Medulla oblongata (tissue), 1 donor: ENCODE measurements at regions not wholly inside any gene's neighbourhood (a gene's known extent, or its start where the extent isn't known, plus 50 kb on each side); places are given as distances from the start of the nearest gene placed in this dataset.
"Not testable (repeated sequence)": the region's sequence is repeated elsewhere in the genome, so short reads cannot be mapped to it uniquely, and the experiment has no call there.

ENCODE experiments used
- DNase-seq: peaks from one replicate; pipeline ENCODE4 v3.0.0-alpha.2; 2015; ENCODE audit errors: extremely low spot score

- no peak for DNase-seq
These were observed 837.5 kb downstream of the MCTP2 start for GRCh38 chr15:95068701-95069521.

DNA sequence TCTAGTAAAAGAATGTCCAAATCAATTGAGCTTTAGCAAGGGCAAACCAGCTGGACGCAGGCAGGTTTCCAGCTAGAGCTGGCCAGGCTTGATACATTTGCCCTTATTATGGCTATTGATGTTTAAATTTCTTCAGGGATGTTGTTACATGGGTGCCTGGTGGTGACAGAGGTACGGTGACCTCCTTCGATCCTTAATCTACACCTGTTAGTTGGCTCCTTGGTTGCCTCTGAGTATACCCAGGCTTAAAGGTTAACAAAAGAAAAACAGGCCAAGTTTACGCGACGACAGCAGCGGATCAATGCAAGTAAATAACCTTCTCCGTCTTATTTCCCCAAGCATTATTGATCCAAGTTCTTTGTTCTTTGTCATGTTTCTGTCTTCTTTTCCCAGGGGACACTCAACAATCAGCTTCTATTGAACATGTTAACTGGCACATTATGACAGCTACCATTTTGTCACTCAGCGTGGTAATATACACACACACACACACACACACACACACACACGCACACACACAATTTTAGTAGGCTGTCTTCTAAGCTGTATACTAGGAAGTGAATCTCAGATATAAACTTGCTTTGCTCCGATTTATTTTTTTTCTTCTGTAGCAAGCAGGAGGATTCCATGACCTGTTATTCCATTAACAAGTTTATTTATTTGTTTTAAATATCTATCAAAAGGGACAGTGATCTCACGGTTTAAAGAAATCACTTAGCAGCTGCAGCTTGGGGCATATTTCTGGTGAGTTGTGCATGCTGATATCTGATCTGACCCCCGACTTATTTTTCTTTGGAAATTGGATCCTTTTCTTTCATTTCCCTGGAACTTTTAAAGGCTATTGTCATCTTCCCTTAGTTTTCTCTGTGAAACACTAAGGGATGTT, 844.7 kb downstream of the MCTP2 start:
- no peak for DNase-seq

DNA sequence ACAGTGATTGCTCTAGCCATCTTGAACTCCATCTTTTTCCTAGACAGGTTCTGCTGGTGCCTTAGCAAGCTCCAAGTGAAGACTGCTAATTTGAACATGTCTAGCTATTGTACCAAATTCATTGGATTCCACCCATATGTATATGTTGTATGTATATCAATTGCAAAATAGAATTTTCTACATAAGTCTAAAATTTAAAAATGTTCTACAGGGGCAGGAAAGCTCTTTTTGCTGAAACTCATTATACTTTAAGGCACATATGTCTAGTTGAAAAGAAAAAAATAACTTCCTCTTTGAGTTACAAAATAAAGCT, 845.3 kb downstream of the MCTP2 start:
- DNase-seq = no peak

DNA sequence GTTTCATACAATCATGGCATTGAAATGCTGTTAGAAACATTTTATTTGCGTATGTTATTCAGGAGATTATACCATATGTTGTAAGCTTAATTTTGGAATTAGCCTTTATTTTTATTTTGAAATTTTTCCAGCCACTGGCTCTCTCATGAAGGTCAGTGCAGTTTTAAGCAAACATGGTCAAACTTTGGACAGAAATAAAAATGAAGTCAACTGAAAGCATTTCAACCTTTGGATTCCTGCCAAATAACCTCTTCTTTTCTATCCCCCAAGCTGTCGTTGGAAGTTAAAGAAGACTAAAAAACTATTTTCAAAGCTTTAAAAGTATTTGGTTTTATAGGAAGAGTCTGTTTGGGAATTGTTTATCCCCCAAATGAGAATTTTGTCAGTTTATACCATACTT, 846.6 kb downstream of the MCTP2 start:
- no peak for DNase-seq

DNA sequence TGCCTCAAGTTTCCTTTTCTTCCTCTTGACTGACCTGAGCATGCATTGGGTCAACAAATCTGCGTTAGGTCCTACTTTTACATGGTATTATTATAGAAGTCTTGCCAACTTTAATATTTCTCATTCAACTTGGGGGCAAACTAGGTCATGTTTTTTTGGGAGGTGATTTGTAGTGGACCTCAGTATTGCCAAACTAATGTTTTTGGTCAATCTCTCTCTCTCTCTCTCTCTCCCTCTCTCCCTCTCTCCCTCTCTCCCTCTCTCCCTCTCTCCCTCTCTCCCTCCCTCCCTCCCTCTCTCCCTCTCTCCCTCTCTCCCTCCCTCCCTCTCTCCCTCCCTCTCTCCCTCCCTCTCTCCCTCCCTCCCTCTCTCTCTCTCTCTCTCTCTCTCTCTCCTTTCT, 848.9 kb downstream of the MCTP2 start:
- DNase-seq = not testable (repeated sequence)

GRCh38 chr15:95085056-95085455, 853.7 kb downstream of the MCTP2 start:
- DNase-seq = no peak

GRCh38 chr15:95086531-95087252, 855.3 kb downstream of the MCTP2 start:
- DNase-seq = no peak

DNA sequence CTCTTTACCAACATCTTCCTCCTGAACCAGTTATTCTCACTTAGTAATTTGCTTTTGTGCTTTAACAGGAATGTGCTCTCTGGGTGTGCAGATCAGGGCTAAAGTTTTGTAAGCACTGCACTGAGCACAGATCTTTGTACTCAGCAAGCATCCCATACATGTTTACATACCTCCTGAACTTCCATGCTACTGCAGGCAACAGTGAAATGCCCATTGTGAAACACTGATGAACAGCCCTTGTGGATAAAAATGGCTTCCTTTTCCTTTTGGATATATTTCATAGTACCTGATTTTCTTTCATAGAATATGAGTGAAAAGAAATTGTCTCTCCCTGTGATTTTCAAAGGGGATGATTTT, 855.9 kb downstream of the MCTP2 start:
- DNase-seq = no peak

DNA sequence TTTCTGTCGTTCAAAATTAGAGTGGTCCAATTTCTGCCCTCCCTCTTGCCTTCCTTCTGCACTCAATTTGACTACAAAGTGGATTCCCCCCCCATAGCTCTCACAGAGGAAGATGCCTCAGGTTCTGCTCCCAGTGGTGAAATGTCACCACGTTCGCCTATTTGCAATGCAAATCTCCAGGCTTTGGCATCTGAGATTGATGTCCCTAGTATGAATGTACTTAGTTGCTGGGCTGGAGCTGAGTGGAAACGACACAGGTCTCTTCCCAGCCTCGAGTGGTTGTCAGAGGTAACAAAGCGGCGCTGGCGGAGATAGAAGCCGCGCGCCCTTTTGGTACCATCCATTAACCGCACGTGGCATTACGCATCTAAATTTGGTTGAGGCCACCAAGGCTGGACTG, 860.1 kb downstream of the MCTP2 start:
- no peak for DNase-seq

DNA sequence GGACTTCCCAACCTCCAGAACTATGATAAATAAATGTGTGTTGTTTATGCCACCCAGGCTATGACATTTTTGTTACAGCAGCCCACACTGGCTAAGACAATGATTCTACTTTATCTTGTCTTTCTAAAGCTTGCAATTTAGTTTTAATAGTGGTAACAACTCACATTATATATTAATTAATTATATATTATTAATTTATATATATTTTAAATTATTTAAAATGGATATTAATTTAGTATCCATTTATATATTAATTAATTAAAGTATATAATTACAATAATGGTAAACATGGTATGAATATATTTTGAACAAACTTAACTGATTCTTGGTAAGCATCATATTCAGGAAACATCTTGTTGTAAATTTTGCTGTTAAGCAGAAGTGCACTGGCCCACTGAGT, 863.9 kb downstream of the MCTP2 start:
- DNase-seq = no peak

DNA sequence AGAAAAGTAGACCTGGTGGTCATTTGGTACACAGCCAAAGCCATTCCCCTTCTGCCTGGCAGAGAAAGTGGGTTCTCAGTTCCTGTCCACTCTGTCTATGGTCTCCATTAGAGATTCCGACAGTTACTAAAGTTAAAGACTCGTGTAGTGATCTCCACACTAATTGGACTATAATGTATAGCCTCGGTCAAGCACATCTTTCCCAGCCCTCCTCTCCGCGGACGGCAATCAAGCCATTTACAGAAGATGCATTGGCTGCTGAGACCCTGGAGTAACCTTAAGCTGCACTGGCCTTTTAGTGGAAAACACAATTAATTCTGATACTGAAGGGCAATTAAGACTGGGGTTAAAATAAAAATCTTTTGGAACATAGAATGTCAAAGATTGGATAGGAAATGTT, 865.3 kb downstream of the MCTP2 start:
- no peak for DNase-seq

- DNase-seq = no peak
These were observed 866.0 kb downstream of the MCTP2 start for GRCh38 chr15:95097361-95097760.

DNA sequence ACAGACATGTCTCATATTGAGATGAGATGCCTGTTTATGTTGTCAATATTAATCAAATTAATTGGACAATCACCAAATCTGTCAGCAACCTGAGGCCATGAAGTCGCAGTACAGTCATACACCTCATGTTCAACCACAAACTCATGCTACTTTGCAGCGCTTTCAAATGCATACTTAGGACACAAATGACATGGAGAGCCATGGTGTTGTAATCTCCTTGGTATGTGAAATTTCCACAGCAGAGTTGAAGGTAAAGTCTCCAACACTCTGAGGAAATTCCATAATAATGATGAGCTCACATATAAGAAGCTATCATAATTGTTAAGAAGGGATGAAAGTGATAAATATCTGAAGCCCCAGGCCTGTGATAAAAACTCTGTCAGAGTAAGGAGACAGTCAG, 873.9 kb downstream of the MCTP2 start:
- no peak for DNase-seq

GRCh38 chr15:95106801-95107200, 875.4 kb downstream of the MCTP2 start:
- peak; percentile 2 for DNase-seq

GRCh38 chr15:95108673-95109072, 877.3 kb downstream of the MCTP2 start:
- DNase-seq = no peak

GRCh38 chr15:95111969-95112368, 880.6 kb downstream of the MCTP2 start:
- DNase-seq = no peak

DNA sequence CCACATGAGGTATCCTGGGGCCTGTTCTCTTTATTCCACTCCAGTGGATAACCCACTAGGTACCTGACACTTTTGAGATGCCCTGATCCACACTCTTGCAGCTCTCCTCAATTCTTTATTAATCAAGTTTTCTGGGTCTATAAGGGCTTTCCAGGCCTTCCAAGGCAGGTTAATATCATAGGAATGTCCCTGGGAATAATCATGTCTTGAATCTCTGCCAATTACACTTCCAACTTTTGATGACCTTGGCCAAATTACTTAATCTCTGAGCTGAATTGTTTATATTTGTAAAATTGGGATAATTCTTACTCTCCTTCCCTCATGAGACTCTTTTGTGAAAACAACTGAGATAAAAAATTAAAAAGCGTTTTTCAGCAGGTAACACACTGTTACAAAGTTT, 881.7 kb downstream of the MCTP2 start:
- no peak for DNase-seq

GRCh38 chr15:95119041-95119610, 887.8 kb downstream of the MCTP2 start:
- no peak for DNase-seq

- DNase-seq = no peak
These were observed 889.2 kb downstream of the MCTP2 start for GRCh38 chr15:95120595-95120994.

- DNase-seq = no peak
These were observed 889.8 kb downstream of the MCTP2 start for GRCh38 chr15:95121191-95121590.

DNA sequence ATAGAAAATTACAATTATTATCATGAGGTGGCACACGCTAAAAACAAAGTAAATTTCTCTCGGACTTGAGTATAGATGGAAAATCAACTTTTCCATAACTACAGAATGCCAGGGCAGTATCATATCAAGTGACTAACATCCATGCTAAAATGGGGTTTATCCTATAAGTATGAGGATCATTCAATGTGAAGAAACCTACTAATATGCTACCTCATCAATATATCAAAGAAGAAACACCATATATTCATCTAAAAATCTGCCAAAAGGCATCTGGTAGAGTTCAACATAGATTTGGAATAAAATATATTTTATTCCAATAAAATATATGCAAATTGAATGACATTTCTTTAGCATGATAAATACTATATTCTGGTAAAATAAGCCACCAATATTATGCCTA, 894.4 kb downstream of the MCTP2 start:
- DNase-seq = no peak

DNA sequence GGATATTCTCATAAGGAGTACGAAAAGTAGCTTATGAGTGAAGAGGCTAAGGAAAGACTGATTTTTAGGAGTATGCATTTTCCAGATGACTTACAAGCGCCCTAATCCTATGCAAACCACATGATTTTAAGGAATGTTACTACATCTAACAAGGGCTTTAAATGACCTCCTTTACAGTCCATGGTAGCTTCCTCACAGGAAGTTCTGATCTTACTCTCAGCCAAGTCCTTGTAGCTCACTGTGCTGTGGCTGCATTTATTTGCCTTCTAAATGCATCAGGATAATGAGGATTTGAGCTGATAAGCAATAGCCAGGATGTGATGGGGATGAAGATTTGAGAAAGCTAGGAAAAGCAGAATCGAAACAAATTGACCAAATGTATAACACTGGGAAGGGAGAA, 896.0 kb downstream of the MCTP2 start:
- DNase-seq = no peak
